ENCODE measurements at regions not wholly inside any gene's neighbourhood (a gene's known extent, or its start where the extent isn't known, plus 50 kb on each side); places are given as distances from the start of the nearest gene placed in this dataset.
"Not testable (repeated sequence)": the region's sequence is repeated elsewhere in the genome, so short reads cannot be mapped to it uniquely, and the experiment has no call there.

- ATAC-seq (ENCODE audit: low FRiP score in 2 of 2); H3K27ac ChIP-seq; H3K9me3 ChIP-seq; DNase-seq; H3K4me1 ChIP-seq; H3K4me3 ChIP-seq; H3K36me3 ChIP-seq; H3K27me3 ChIP-seq: not testable (repeated sequence)
Measured at GRCh38 chrY:25396911-25397310, 225.0 kb upstream of the CDY1 start.

- peak in 1 of 2 donors; percentile 50 for ATAC-seq (ENCODE audit: low FRiP score in 2 of 2)
- H3K27me3 ChIP-seq, H3K36me3 ChIP-seq, H3K4me1 ChIP-seq, H3K9me3 ChIP-seq, H3K4me3 ChIP-seq, H3K27ac ChIP-seq, DNase-seq: not testable (repeated sequence)
- no CpG with 5 or more reads among the region's 2 CpGs for WGBS, 2 donors
Measured at GRCh38 chrY:25399081-25399480, 222.8 kb upstream of the CDY1 start.

- H3K4me1 ChIP-seq = not testable (repeated sequence)
- no CpG with 5 or more reads among the region's 8 CpGs for WGBS, 2 donors
Measured at GRCh38 chrY:25408327-25408726, 213.6 kb upstream of the CDY1 start.

More at GRCh38 chrY:25408327-25408726, 213.6 kb upstream of the CDY1 start:
- not testable (repeated sequence) for H3K9me3 ChIP-seq; H3K4me3 ChIP-seq; ATAC-seq (ENCODE audit: low FRiP score in 2 of 2); H3K27me3 ChIP-seq; H3K27ac ChIP-seq; DNase-seq; H3K36me3 ChIP-seq
